Stimulated activated CD8-positive, alpha-beta memory T cell treated with anti-CD3 and anti-CD28 coated beads, Interleukin-2, amount 100 ng/mL, for 48 hours (primary cell): ENCODE measurements at regions not wholly inside any gene's neighbourhood (a gene's known extent, or its start where the extent isn't known, plus 50 kb on each side); places are given as distances from the start of the nearest gene placed in this dataset.
"Not testable (repeated sequence)": the region's sequence is repeated elsewhere in the genome, so short reads cannot be mapped to it uniquely, and the experiment has no call there.

Source experiments
- DNase-seq, 2 donors: peaks; one replicate each; pipeline ENCODE4 v3.0.0-alpha.2; 2020; ENCODE audit warnings: low read depth in 2 of 2

- DNase-seq, result no peak
Measured at GRCh38 chr6:71722736-71723135, 163.6 kb upstream of the RIMS1 start.

GRCh38 chr6:71724456-71725125 lies 161.8 kb upstream of the RIMS1 start:
- DNase-seq, result no peak

GRCh38 chr6:71725126-71725470 lies 161.3 kb upstream of the RIMS1 start:
- no peak for DNase-seq

GRCh38 chr6:71726121-71726520 lies 160.2 kb upstream of the RIMS1 start:
- no peak for DNase-seq

- DNase-seq, result no peak
Measured at GRCh38 chr6:71727632-71728294, 158.6 kb upstream of the RIMS1 start.

- DNase-seq, result no peak
Measured at GRCh38 chr6:71730284-71730683, 156.1 kb upstream of the RIMS1 start.

GRCh38 chr6:71733970-71734899 lies 152.1 kb upstream of the RIMS1 start:
- DNase-seq, result no peak

GRCh38 chr6:71737953-71738352 lies 148.4 kb upstream of the RIMS1 start:
- DNase-seq, result no peak

GRCh38 chr6:71745525-71745924 lies 140.8 kb upstream of the RIMS1 start:
- DNase-seq, result no peak

- DNase-seq, result no peak
Measured at GRCh38 chr6:71766146-71766760, 120.1 kb upstream of the RIMS1 start.

- DNase-seq, result no peak
Measured at GRCh38 chr6:71766796-71767195, 119.6 kb upstream of the RIMS1 start.

GRCh38 chr6:71768356-71768755 lies 118.0 kb upstream of the RIMS1 start:
- no peak for DNase-seq

- no peak for DNase-seq
Measured at GRCh38 chr6:71808865-71809264, 77.5 kb upstream of the RIMS1 start.

- DNase-seq, result no peak
Measured at GRCh38 chr6:71810880-71811279, 75.5 kb upstream of the RIMS1 start.

GRCh38 chr6:71822625-71823024 lies 63.7 kb upstream of the RIMS1 start:
- no peak for DNase-seq

GRCh38 chr6:71832110-71832764 lies 54.1 kb upstream of the RIMS1 start:
- not testable (repeated sequence) for DNase-seq
